DND-41 (cell line): ENCODE measurements at regions not wholly inside any gene's neighbourhood (a gene's known extent, or its start where the extent isn't known, plus 50 kb on each side); places are given as distances from the start of the nearest gene placed in this dataset.

Source experiments
- CTCF ChIP-seq: IDR thresholded peaks from 2 replicates; pipeline ENCODE4 v1.5.1; 2012; ENCODE audit warnings: borderline replicate concordance, low read length, moderate library complexity, mild to moderate bottlenecking; ENCODE audit not compliant: poor library complexity, severe bottlenecking; ENCODE audit errors: extremely low read depth
- EZH2 ChIP-seq: IDR thresholded peaks from 3 replicates; pipeline ENCODE4 v1.6.1; 2012; ENCODE audit warnings: borderline replicate concordance, low read depth, mild to moderate bottlenecking, moderate library complexity, low read length, inconsistent platforms; ENCODE audit not compliant: severe bottlenecking

- TF ChIP-seq CTCF (no peak), EZH2 (no peak)
These were observed 344.6 kb downstream of the SOX9 start for GRCh38 chr17:72465191-72466024.
